VCaP (cell line): ENCODE measurements at regions not wholly inside any gene's neighbourhood (a gene's known extent, or its start where the extent isn't known, plus 50 kb on each side); places are given as distances from the start of the nearest gene placed in this dataset.
"Not testable (repeated sequence)": the region's sequence is repeated elsewhere in the genome, so short reads cannot be mapped to it uniquely, and the experiment has no call there.

Experiments
- H3K27ac ChIP-seq: fragments of 450-650 bp; 2 replicates; pipeline ENCODE4 v1.5.1; 2017
- CTCF ChIP-seq: fragments of 450-650 bp; conservative IDR thresholded peaks from 2 replicates; pipeline ENCODE4 v1.5.1; 2017; ENCODE audit warnings: mild to moderate bottlenecking, moderate library complexity

- TF ChIP-seq CTCF = no peak
- no peak overlapping the region for H3K27ac ChIP-seq
Measured at GRCh38 chr18:76619621-76620315, 124.7 kb upstream of the ZNF516 start.

GRCh38 chr18:76619261-76619620 lies 124.2 kb upstream of the ZNF516 start:
- no peak for TF ChIP-seq CTCF
- H3K27ac ChIP-seq = no peak overlapping the region

- no peak overlapping the region for H3K27ac ChIP-seq
- no peak for TF ChIP-seq CTCF
Measured at GRCh38 chr18:76618721-76619120, 123.7 kb upstream of the ZNF516 start.

- no peak for TF ChIP-seq CTCF
Measured at GRCh38 chr18:76616373-76616772, 121.3 kb upstream of the ZNF516 start.

GRCh38 chr18:76615065-76615733 lies 120.2 kb upstream of the ZNF516 start:
- TF ChIP-seq CTCF = no peak
- no peak overlapping the region for H3K27ac ChIP-seq

More at GRCh38 chr18:76616373-76616772, 121.3 kb upstream of the ZNF516 start:
- H3K27ac ChIP-seq = no peak overlapping the region

GRCh38 chr18:76613755-76614120 lies 118.7 kb upstream of the ZNF516 start:
- no peak for TF ChIP-seq CTCF
- H3K27ac ChIP-seq = no peak overlapping the region

- no peak overlapping the region for H3K27ac ChIP-seq
- no peak for TF ChIP-seq CTCF
Measured at GRCh38 chr18:76613053-76613754, 118.2 kb upstream of the ZNF516 start.

GRCh38 chr18:76611750-76612045 lies 116.7 kb upstream of the ZNF516 start:
- not testable (repeated sequence) for H3K27ac ChIP-seq
